Panc1 (cell line): ENCODE measurements at regions not wholly inside any gene's neighbourhood (a gene's known extent, or its start where the extent isn't known, plus 50 kb on each side); places are given as distances from the start of the nearest gene placed in this dataset.

Experiments used
- POLR2AphosphoS5 ChIP-seq: IDR thresholded peaks from 2 replicates; pipeline ENCODE4 v1.6.1; 2012; ENCODE audit warnings: mild to moderate bottlenecking, low read depth, low read length, moderate library complexity
- TCF7L2 ChIP-seq: IDR thresholded peaks from 2 replicates; pipeline ENCODE4 v1.6.1; 2011; ENCODE audit warnings: mild to moderate bottlenecking, low read depth, low read length, inconsistent platforms
- TF ChIP-seq, protein P1 (sequence below): fragments of 450-650 bp; IDR thresholded peaks from 2 replicates; pipeline ENCODE4 v1.5.1; 2017; ENCODE audit warnings: mild to moderate bottlenecking
- TF ChIP-seq, protein P2 (sequence below), 2 experiments: IDR thresholded peaks; 2 replicates each; pipeline ENCODE4 v1.6.1; 2011 to 2012; ENCODE audit warnings: low read depth in 2 of 2, control low read depth in 1 of 2, low read length in 1 of 2, mild to moderate bottlenecking in 1 of 2, moderate library complexity in 1 of 2; ENCODE audit not compliant: insufficient read depth in 1 of 2

DNA sequence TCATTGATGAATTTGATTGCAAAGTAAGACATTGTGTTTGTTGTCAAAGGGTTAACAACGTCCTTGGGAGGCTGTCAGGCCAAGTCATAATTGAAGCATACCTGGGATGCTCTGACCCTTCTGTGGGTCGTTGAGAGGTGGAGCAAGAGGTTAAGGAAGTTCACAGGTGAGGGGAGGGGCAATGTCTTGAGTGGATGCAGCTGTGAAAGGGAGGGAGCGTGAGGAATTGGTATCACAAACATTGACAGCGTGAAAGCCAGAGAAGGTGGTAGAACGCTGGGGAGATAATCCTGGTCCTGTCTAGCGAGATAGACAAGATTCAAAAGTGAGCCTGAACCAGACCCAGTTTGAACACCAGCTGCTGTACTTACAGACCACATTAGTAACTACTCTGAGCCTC lies 79.4 kb downstream of the HES1 start:
- TF ChIP-seq, protein P1, sequence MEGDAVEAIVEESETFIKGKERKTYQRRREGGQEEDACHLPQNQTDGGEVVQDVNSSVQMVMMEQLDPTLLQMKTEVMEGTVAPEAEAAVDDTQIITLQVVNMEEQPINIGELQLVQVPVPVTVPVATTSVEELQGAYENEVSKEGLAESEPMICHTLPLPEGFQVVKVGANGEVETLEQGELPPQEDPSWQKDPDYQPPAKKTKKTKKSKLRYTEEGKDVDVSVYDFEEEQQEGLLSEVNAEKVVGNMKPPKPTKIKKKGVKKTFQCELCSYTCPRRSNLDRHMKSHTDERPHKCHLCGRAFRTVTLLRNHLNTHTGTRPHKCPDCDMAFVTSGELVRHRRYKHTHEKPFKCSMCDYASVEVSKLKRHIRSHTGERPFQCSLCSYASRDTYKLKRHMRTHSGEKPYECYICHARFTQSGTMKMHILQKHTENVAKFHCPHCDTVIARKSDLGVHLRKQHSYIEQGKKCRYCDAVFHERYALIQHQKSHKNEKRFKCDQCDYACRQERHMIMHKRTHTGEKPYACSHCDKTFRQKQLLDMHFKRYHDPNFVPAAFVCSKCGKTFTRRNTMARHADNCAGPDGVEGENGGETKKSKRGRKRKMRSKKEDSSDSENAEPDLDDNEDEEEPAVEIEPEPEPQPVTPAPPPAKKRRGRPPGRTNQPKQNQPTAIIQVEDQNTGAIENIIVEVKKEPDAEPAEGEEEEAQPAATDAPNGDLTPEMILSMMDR = no peak
- TF ChIP-seq TCF7L2 (no peak), POLR2AphosphoS5 (no peak)
- TF ChIP-seq, protein P2, sequence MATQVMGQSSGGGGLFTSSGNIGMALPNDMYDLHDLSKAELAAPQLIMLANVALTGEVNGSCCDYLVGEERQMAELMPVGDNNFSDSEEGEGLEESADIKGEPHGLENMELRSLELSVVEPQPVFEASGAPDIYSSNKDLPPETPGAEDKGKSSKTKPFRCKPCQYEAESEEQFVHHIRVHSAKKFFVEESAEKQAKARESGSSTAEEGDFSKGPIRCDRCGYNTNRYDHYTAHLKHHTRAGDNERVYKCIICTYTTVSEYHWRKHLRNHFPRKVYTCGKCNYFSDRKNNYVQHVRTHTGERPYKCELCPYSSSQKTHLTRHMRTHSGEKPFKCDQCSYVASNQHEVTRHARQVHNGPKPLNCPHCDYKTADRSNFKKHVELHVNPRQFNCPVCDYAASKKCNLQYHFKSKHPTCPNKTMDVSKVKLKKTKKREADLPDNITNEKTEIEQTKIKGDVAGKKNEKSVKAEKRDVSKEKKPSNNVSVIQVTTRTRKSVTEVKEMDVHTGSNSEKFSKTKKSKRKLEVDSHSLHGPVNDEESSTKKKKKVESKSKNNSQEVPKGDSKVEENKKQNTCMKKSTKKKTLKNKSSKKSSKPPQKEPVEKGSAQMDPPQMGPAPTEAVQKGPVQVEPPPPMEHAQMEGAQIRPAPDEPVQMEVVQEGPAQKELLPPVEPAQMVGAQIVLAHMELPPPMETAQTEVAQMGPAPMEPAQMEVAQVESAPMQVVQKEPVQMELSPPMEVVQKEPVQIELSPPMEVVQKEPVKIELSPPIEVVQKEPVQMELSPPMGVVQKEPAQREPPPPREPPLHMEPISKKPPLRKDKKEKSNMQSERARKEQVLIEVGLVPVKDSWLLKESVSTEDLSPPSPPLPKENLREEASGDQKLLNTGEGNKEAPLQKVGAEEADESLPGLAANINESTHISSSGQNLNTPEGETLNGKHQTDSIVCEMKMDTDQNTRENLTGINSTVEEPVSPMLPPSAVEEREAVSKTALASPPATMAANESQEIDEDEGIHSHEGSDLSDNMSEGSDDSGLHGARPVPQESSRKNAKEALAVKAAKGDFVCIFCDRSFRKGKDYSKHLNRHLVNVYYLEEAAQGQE (IDR thresholded peaks at IDR 0.05; ENCODE audit: insufficient read depth in 1 of 2, low read depth in 2 of 2, low read length in 1 of 2) = no peak
